HL-60/S4 (cell line): ENCODE measurements at regions not wholly inside any gene's neighbourhood (a gene's known extent, or its start where the extent isn't known, plus 50 kb on each side); places are given as distances from the start of the nearest gene placed in this dataset.
"Not testable (repeated sequence)": the region's sequence is repeated elsewhere in the genome, so short reads cannot be mapped to it uniquely, and the experiment has no call there.

Source experiments
- in situ Hi-C: fragments of 300-500 bp; cut with MboI; formaldehyde crosslinking; loops from 2 replicates; pipeline ENCODE4 v1.14.3; 2022; ENCODE audit warnings: low sequenced_read_pairs

GRCh38 chr1:10866321-10867093 is 70.1 kb upstream of the CASZ1 start:
- in situ Hi-C loops = loop anchor here (25.0 kb wide), 1 partner anchor 354 kb away; no protein-coding TSS in a partner anchor

GRCh38 chr1:10867138-10867721 is 70.8 kb upstream of the CASZ1 start:
- in situ Hi-C loops = loop anchor here (25.0 kb wide), 1 partner anchor 355 kb away; no protein-coding TSS in a partner anchor

GRCh38 chr1:10867914-10868598 is 71.6 kb upstream of the CASZ1 start:
- in situ Hi-C loops = loop anchor here (25.0 kb wide), 1 partner anchor 356 kb away; no protein-coding TSS in a partner anchor

DNA sequence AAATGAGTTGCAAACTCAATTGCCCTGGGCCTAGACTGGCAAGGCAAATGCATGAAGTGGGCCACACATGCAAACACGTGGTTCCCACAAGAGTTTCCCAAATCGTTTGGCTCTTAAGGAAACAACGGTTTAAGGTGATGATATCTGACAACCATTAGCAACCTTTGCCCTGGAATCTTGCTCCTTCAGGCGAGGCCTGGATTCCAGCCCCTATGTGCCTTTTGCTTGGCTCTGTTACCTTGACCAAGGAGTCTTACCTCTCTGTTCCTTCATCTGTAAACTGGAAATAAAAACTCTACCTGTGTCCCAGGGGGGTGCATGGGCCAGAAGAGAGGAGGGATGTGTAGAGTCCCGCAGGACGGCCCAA is 72.1 kb upstream of the CASZ1 start:
- in situ Hi-C loops = loop anchor here (25.0 kb wide), 1 partner anchor 356 kb away; no protein-coding TSS in a partner anchor

- in situ Hi-C loops = loop anchor here (25.0 kb wide), 1 partner anchor 358 kb away; no protein-coding TSS in a partner anchor
These were observed 73.5 kb upstream of the CASZ1 start for GRCh38 chr1:10869933-10870332.

GRCh38 chr1:10870493-10871096 is 74.1 kb upstream of the CASZ1 start:
- in situ Hi-C loops = loop anchor here (25.0 kb wide), 1 partner anchor 358 kb away; no protein-coding TSS in a partner anchor

DNA sequence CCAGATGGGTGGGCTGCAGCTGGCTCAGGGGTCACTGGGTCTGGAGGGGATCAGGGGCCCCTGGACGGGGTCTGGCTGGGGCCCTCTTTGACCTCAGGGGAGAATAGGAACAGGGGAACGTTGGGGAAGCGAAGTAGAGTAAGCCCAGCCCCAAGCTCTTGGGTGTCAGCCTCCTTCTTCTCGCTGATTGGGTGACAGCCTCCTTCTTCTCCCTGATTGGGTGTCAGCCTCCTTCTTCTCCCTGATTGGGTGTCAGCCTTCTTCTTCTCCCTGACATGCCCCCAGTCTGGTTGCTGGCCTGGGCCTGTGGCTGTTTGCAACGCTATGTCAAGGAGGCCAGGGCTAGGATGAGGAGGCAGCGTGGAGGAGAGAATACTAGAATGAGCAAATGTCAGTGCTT is 76.7 kb upstream of the CASZ1 start:
- in situ Hi-C loops = loop anchor here (25.0 kb wide), 1 partner anchor 361 kb away; no protein-coding TSS in a partner anchor

GRCh38 chr1:10874351-10874750 is 77.9 kb upstream of the CASZ1 start:
- in situ Hi-C loops = loop anchor here (25.0 kb wide), 1 partner anchor 362 kb away; no protein-coding TSS in a partner anchor

DNA sequence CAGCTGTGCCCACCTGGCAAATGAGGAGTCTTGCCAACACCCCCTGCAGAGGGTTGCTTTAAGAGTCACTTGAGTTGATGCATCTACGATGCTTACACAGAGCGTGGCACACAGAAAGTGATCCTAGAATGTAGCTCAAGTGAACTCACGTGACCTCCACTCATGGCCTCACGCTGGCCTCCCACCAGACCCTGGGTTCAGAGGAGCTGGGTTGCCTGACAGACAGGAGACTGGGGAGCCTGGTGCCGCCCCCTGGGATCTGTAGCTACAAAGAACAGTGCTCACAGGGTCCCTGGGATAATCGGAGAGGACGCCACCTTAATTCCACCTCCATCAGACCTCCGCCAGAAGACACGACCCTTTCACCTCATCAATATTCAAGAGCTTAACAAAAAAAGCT is 81.4 kb upstream of the CASZ1 start:
- in situ Hi-C loops = no loop called here

GRCh38 chr1:10878469-10878868 is 82.0 kb upstream of the CASZ1 start:
- in situ Hi-C loops = no loop called here

- in situ Hi-C loops = no loop called here
These were observed 83.6 kb upstream of the CASZ1 start for GRCh38 chr1:10880063-10880462.

DNA sequence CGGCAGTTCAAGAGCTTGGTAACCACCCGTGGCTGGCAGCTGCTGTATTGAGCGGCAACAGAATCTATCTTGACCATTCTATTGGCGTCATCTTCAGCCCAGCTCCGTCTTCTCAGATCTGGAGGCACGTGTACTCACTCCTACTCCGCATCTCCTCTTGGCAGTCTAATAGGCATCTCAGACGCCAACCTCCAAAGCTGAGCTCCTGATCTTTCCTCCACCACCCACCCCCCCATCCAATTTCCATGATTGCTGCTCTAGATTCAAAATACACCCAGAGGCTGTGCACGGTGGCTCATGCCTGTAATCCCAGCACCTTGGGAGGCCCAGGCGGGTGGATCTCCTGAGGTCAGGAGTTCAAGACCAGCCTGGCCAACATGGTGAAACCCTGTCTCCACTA is 84.6 kb upstream of the CASZ1 start:
- in situ Hi-C loops = no loop called here

DNA sequence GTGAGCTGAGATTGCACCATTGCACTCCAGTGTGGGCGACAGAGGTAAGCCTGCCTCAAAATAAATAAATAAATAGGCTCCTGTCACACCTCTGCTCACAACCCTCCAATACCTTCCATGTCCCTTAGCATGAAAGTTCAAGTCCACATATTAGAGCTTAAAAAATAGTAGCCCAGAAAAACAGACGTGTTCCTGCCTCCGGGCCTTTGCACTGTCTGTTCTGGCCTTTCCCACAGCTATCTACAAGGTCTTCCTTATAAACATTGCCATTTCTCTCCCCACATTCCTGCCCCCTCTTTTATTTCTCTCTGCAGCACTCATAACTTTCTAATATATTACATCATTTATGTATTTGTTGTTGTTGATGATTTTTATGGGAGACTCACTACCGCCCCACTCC is 85.6 kb upstream of the CASZ1 start:
- in situ Hi-C loops = no loop called here

- in situ Hi-C loops = not testable (repeated sequence)
These were observed 90.6 kb upstream of the CASZ1 start for GRCh38 chr1:10887032-10887431.

DNA sequence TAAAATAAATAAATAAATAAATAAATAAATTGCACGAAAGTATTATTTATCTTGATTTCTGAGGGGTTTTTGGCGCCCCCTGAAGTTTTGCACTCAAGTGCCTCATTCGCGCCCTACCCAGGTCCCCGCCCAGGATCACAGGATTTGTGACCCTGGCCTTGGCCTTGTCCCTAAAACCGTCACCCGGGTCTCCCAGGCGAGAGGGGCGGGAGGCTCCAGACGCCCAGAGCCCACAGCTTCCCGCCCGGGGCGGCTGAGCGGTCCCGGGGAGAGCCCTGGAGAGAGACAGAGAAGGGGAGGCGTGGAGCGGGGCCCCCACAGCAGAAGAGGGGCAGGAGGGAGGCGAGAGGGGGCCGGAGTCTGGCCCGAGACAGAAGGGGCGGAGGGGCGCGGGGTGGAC is 91.8 kb upstream of the CASZ1 start:
- in situ Hi-C loops = no loop called here

DNA sequence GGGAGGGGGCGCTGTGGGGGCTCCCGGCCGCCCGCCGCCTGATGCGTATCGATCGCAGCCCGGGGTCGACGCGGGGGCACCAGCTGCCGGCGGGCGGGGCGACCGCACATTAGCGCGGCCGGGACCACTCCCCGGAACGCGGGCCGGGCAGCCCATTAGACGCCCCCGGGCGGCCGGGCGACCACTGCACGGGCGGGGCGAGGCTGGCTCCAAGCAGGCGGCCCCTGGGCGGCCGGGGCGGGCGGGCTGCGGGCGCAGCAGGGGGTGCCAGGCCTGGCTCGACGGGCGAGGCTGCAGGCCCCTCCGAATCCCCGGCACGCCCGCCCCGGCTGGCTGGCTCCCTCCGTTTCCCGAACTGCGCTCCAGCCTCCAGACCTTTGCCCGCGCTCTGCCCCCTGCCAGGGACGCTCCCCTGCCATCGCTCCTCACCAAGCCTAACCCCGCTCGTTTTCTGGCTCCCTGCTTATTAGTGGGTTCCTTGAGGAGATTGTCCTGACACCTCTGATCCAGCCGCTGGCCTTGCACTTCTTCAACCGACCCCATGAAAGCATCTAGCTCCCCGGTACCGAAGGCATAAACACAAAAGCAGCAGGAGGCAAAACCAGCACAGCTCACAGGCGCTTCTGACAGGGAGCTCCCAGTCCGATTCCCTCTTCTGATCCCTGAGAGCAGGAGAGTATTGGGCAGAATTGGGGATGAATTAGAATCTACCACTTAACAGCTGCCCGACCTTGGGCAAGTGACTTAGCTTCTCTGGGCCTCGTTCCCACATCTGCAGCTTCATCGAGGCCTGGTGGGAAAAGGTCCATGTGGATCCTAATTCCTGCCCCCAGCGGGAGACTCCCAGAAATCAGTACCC is 92.6 kb upstream of the CASZ1 start:
- in situ Hi-C loops = no loop called here

DNA sequence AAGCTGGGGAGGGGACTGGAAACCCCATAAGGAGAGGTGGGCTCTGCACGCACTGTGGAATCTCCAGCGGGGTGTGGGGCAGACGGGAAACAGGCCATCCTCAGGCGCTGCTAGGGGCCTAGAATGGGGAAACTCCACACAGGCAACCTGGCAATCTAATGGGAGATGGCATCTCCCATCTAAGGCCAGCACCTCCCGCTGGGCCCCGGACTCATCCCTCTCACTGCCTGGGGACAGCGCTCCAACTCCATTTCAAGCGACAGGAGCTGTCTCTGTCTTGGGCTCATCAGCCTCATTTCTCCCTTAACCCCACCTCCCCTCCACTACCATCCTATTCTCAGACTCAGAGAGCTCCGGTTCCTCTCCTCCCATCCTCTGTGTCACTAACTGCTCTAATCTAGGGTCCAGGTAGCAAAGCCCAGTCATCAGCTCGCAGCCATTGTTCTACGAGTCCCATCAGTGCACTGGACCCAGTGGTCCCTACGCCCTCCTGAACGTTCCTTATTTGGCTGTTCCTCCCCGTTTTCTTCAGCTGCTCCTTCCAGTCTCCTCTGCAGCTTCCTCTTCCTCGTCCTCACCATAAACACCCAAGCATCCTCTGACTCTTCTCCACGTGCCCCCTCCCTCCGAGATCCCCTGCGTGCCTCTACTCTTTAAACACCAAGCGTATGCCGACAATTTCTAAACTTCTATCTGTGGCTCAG is 93.4 kb upstream of the CASZ1 start:
- in situ Hi-C loops = no loop called here

DNA sequence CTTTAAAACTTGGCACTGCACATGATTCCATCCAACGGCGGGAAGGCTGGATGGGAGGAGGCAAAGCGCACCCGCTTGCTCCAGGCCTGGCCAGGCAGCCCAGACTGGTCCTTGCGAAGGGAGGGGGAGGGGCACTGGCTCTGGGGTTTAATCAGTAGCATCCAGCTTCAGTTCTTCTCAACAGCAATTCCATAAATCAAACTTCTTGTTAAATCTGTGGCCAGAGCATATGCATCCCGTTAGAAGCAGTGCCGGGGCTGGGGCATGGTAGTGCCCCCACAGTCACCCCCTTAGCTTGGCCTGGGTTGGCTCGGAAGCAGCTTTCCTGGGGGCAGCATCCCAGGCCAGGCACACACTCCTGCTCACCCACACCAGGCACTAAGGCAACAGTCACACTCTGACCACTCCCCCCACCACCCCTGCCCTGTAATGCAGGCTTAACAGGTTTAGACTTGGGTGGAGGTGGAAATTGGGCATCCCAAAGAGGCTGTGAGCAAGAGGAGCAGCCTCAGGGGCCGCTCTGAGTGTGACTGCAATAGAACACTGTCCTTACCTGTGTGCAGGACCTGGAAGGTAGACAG is 94.1 kb upstream of the CASZ1 start:
- in situ Hi-C loops = no loop called here

DNA sequence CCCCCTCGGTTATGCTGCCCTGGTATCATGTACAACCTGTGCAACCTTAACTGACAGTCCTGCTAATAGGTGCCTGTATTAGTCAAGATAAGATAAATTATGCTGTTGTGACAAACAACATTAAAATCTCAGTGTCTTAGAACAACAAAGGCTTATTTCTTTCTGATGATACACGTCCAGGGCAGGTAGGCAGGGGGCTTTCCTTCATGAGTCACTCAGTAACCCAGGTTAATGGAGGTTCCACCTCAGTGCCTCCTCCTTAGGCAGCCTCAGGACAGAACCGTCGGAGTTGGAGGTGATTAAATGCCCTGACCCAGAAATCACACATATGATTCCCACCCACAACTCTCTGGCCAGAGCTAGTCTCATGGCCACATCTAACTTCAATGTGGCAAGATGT is 94.6 kb upstream of the CASZ1 start:
- in situ Hi-C loops = no loop called here
